ENCODE measurements at regions not wholly inside any gene's neighbourhood (a gene's known extent, or its start where the extent isn't known, plus 50 kb on each side); places are given as distances from the start of the nearest gene placed in this dataset.
"Not testable (repeated sequence)": the region's sequence is repeated elsewhere in the genome, so short reads cannot be mapped to it uniquely, and the experiment has no call there.

- POLR2A ChIA-PET: no interaction called here
- Histone ChIP-seq H3K27ac (ENCODE audit: insufficient read depth in 1 of 2, low read depth in 1 of 2, low read length in 2 of 2, poor library complexity in 1 of 2, severe bottlenecking in 2 of 2) (no peak overlapping the region), H3K4me3 (ENCODE audit: control insufficient read depth in 1 of 7, extremely low read depth in 1 of 7, insufficient read depth in 4 of 7, low read depth in 2 of 7, low read length in 6 of 7) (no peak overlapping the region), H3K4me1 (ENCODE audit: control extremely low read depth in 1 of 4, control insufficient read depth in 4 of 4, insufficient read depth in 4 of 4, low read length in 3 of 4) (peaks cover 0 to 8% (median 4%) of the 10 kb centered on the region in 4 experiments), H3K36me3 (ENCODE audit: control insufficient read depth in 4 of 4, insufficient read depth in 4 of 4, low read length in 3 of 4) (no peaks in the 10 kb centered on the region), H3K9me3 (ENCODE audit: control extremely low read depth in 1 of 5, control insufficient read depth in 4 of 5, insufficient read depth in 2 of 5, low read depth in 1 of 5, low read length in 4 of 5) (no peaks in the 10 kb centered on the region), H3K27me3 (replicated peaks in 2 of 5; ENCODE audit: control insufficient read depth in 4 of 5, insufficient read depth in 5 of 5, low read length in 4 of 5) (no peaks in the 10 kb centered on the region)
- DNase-seq: peak in 1 of 3 donors; percentile 16
- 53% methylated on average over 3 of the region's 12 CpGs for WGBS (ENCODE audit: insufficient coverage)
- CTCF ChIA-PET: no interaction called here
Measured at GRCh38 chr19:20271215-20271926, 104.4 kb downstream of the ZNF486 start.

- no peaks in the 10 kb centered on the region for H3K9me3 ChIP-seq (ENCODE audit: control extremely low read depth in 1 of 5, control insufficient read depth in 4 of 5, insufficient read depth in 2 of 5, low read depth in 1 of 5, low read length in 4 of 5)
- no peaks in the 10 kb centered on the region for H3K27me3 ChIP-seq (replicated peaks in 2 of 5; ENCODE audit: control insufficient read depth in 4 of 5, insufficient read depth in 5 of 5, low read length in 4 of 5)
- no peak for DNase-seq
- CTCF ChIA-PET: no interaction called here
- no peak overlapping the region for H3K27ac ChIP-seq (ENCODE audit: insufficient read depth in 1 of 2, low read depth in 1 of 2, low read length in 2 of 2, poor library complexity in 1 of 2, severe bottlenecking in 2 of 2)
- H3K36me3 ChIP-seq (ENCODE audit: control insufficient read depth in 4 of 4, insufficient read depth in 4 of 4, low read length in 3 of 4): no peaks in the 10 kb centered on the region
- POLR2A ChIA-PET: no interaction called here
- no peak overlapping the region for H3K4me3 ChIP-seq (ENCODE audit: control insufficient read depth in 1 of 7, extremely low read depth in 1 of 7, insufficient read depth in 4 of 7, low read depth in 2 of 7, low read length in 6 of 7)
- H3K4me1 ChIP-seq (ENCODE audit: control extremely low read depth in 1 of 4, control insufficient read depth in 4 of 4, insufficient read depth in 4 of 4, low read length in 3 of 4): peaks cover 0 to 8% (median 4%) of the 10 kb centered on the region in 4 experiments
- WGBS (ENCODE audit: insufficient coverage): no CpG with 5 or more reads among the region's 7 CpGs
Measured at GRCh38 chr19:20269461-20269860, 102.4 kb downstream of the ZNF486 start.

- H3K36me3 ChIP-seq (ENCODE audit: control insufficient read depth in 4 of 4, insufficient read depth in 4 of 4, low read length in 3 of 4); H3K27me3 ChIP-seq (replicated peaks in 2 of 5; ENCODE audit: control insufficient read depth in 4 of 5, insufficient read depth in 5 of 5, low read length in 4 of 5); POLR2A ChIA-PET; H3K9me3 ChIP-seq (ENCODE audit: control extremely low read depth in 1 of 5, control insufficient read depth in 4 of 5, insufficient read depth in 2 of 5, low read depth in 1 of 5, low read length in 4 of 5); CTCF ChIA-PET; H3K4me3 ChIP-seq (ENCODE audit: control insufficient read depth in 1 of 7, extremely low read depth in 1 of 7, insufficient read depth in 4 of 7, low read depth in 2 of 7, low read length in 6 of 7); H3K27ac ChIP-seq (ENCODE audit: insufficient read depth in 1 of 2, low read depth in 1 of 2, low read length in 2 of 2, poor library complexity in 1 of 2, severe bottlenecking in 2 of 2); DNase-seq; H3K4me1 ChIP-seq (ENCODE audit: control extremely low read depth in 1 of 4, control insufficient read depth in 4 of 4, insufficient read depth in 4 of 4, low read length in 3 of 4): not testable (repeated sequence)
Measured at GRCh38 chr19:20261513-20261912, 94.5 kb downstream of the ZNF486 start.

GRCh38 chr19:20260738-20261137 is 93.7 kb downstream of the ZNF486 start:
- POLR2A ChIA-PET: not testable (repeated sequence)

GRCh38 chr19:20259615-20260014 is 92.6 kb downstream of the ZNF486 start:
- Histone ChIP-seq H3K4me3 (ENCODE audit: control insufficient read depth in 1 of 7, extremely low read depth in 1 of 7, insufficient read depth in 4 of 7, low read depth in 2 of 7, low read length in 6 of 7) (no peak overlapping the region), H3K4me1 (ENCODE audit: control extremely low read depth in 1 of 4, control insufficient read depth in 4 of 4, insufficient read depth in 4 of 4, low read length in 3 of 4) (no peaks in the 10 kb centered on the region), H3K9me3 (ENCODE audit: control extremely low read depth in 1 of 5, control insufficient read depth in 4 of 5, insufficient read depth in 2 of 5, low read depth in 1 of 5, low read length in 4 of 5) (no peaks in the 10 kb centered on the region), H3K27ac (ENCODE audit: insufficient read depth in 1 of 2, low read depth in 1 of 2, low read length in 2 of 2, poor library complexity in 1 of 2, severe bottlenecking in 2 of 2) (no peak overlapping the region), H3K36me3 (ENCODE audit: control insufficient read depth in 4 of 4, insufficient read depth in 4 of 4, low read length in 3 of 4) (no peaks in the 10 kb centered on the region), H3K27me3 (replicated peaks in 2 of 5; ENCODE audit: control insufficient read depth in 4 of 5, insufficient read depth in 5 of 5, low read length in 4 of 5) (peaks cover 0 to 4% (median 0%) of the 10 kb centered on the region in 5 experiments)
- CTCF ChIA-PET: no interaction called here
- WGBS (ENCODE audit: insufficient coverage): no CpG with 5 or more reads among the region's 1 CpG
- DNase-seq: no peak
- POLR2A ChIA-PET: no interaction called here

More at GRCh38 chr19:20260738-20261137, 93.7 kb downstream of the ZNF486 start:
- H3K9me3 ChIP-seq (ENCODE audit: control extremely low read depth in 1 of 5, control insufficient read depth in 4 of 5, insufficient read depth in 2 of 5, low read depth in 1 of 5, low read length in 4 of 5); H3K27me3 ChIP-seq (replicated peaks in 2 of 5; ENCODE audit: control insufficient read depth in 4 of 5, insufficient read depth in 5 of 5, low read length in 4 of 5); H3K4me3 ChIP-seq (ENCODE audit: control insufficient read depth in 1 of 7, extremely low read depth in 1 of 7, insufficient read depth in 4 of 7, low read depth in 2 of 7, low read length in 6 of 7); H3K4me1 ChIP-seq (ENCODE audit: control extremely low read depth in 1 of 4, control insufficient read depth in 4 of 4, insufficient read depth in 4 of 4, low read length in 3 of 4); H3K36me3 ChIP-seq (ENCODE audit: control insufficient read depth in 4 of 4, insufficient read depth in 4 of 4, low read length in 3 of 4); CTCF ChIA-PET; DNase-seq; H3K27ac ChIP-seq (ENCODE audit: insufficient read depth in 1 of 2, low read depth in 1 of 2, low read length in 2 of 2, poor library complexity in 1 of 2, severe bottlenecking in 2 of 2): not testable (repeated sequence)
- 60% methylated on average over 5 of the region's 8 CpGs for WGBS (ENCODE audit: insufficient coverage)

- no peak overlapping the region for H3K27ac ChIP-seq (ENCODE audit: insufficient read depth in 1 of 2, low read depth in 1 of 2, low read length in 2 of 2, poor library complexity in 1 of 2, severe bottlenecking in 2 of 2)
- ChIA-PET POLR2A (no interaction called here), CTCF (no interaction called here)
- H3K4me1 ChIP-seq (ENCODE audit: control extremely low read depth in 1 of 4, control insufficient read depth in 4 of 4, insufficient read depth in 4 of 4, low read length in 3 of 4): no peaks in the 10 kb centered on the region
- H3K36me3 ChIP-seq (ENCODE audit: control insufficient read depth in 4 of 4, insufficient read depth in 4 of 4, low read length in 3 of 4): no peaks in the 10 kb centered on the region
- H3K4me3 ChIP-seq (ENCODE audit: control insufficient read depth in 1 of 7, extremely low read depth in 1 of 7, insufficient read depth in 4 of 7, low read depth in 2 of 7, low read length in 6 of 7): no peak overlapping the region
- H3K27me3 ChIP-seq (replicated peaks in 2 of 5; ENCODE audit: control insufficient read depth in 4 of 5, insufficient read depth in 5 of 5, low read length in 4 of 5): peaks cover 0 to 4% (median 0%) of the 10 kb centered on the region in 5 experiments
- WGBS (ENCODE audit: insufficient coverage): no CpG with 5 or more reads among the region's 2 CpGs
- no peaks in the 10 kb centered on the region for H3K9me3 ChIP-seq (ENCODE audit: control extremely low read depth in 1 of 5, control insufficient read depth in 4 of 5, insufficient read depth in 2 of 5, low read depth in 1 of 5, low read length in 4 of 5)
- no peak for DNase-seq
Measured at GRCh38 chr19:20256606-20257005, 89.6 kb downstream of the ZNF486 start.

GRCh38 chr19:20254121-20254520 is 87.1 kb downstream of the ZNF486 start:
- Histone ChIP-seq H3K27me3 (replicated peaks in 2 of 5; ENCODE audit: control insufficient read depth in 4 of 5, insufficient read depth in 5 of 5, low read length in 4 of 5) (no peaks in the 10 kb centered on the region), H3K4me1 (ENCODE audit: control extremely low read depth in 1 of 4, control insufficient read depth in 4 of 4, insufficient read depth in 4 of 4, low read length in 3 of 4) (no peaks in the 10 kb centered on the region), H3K36me3 (ENCODE audit: control insufficient read depth in 4 of 4, insufficient read depth in 4 of 4, low read length in 3 of 4) (no peaks in the 10 kb centered on the region), H3K4me3 (ENCODE audit: control insufficient read depth in 1 of 7, extremely low read depth in 1 of 7, insufficient read depth in 4 of 7, low read depth in 2 of 7, low read length in 6 of 7) (no peak overlapping the region), H3K9me3 (ENCODE audit: control extremely low read depth in 1 of 5, control insufficient read depth in 4 of 5, insufficient read depth in 2 of 5, low read depth in 1 of 5, low read length in 4 of 5) (no peaks in the 10 kb centered on the region), H3K27ac (ENCODE audit: insufficient read depth in 1 of 2, low read depth in 1 of 2, low read length in 2 of 2, poor library complexity in 1 of 2, severe bottlenecking in 2 of 2) (no peak overlapping the region)
- DNase-seq: no peak
- 97% methylated on average over 4 of the region's 5 CpGs for WGBS (ENCODE audit: insufficient coverage)
- CTCF ChIA-PET: no interaction called here
- POLR2A ChIA-PET: no interaction called here

Data from common myeloid progenitor, CD34-positive (primary cell).